Lower leg skin (tissue), 4 donors: ENCODE measurements at regions not wholly inside any gene's neighbourhood (a gene's known extent, or its start where the extent isn't known, plus 50 kb on each side); places are given as distances from the start of the nearest gene placed in this dataset.

Experiments
- DNase-seq, 2 donors: peaks; one replicate each; pipeline ENCODE4 v3.0.0-alpha.2; 2019; ENCODE audit warnings: low spot score in 2 of 2
- H3K4me3 ChIP-seq: fragments of 200-600 bp; sonication (generic); 2 replicates; pipeline ENCODE4 v1.5.1; 2017; ENCODE audit warnings: mild to moderate bottlenecking, low read depth; ENCODE audit not compliant: poor library complexity, severe bottlenecking
- CTCF ChIP-seq, 3 donors: fragments of 450-650 bp; IDR thresholded peaks; one replicate each; pipeline ENCODE4 v1.5.1; 2016; ENCODE audit warnings: antibody characterized with exemption in 3 of 3, mild to moderate bottlenecking in 3 of 3, moderate library complexity in 2 of 3
- POLR2A ChIP-seq, 2 donors: fragments of 450-650 bp; IDR thresholded peaks; one replicate each; pipeline ENCODE4 v1.6.1; 2016 to 2017; ENCODE audit warnings: antibody characterized with exemption in 2 of 2, mild to moderate bottlenecking in 1 of 2, moderate library complexity in 1 of 2
- WGBS, 2 donors: methylation state at CpG; one replicate each; pipeline ENCODE4 v1.1.5; 2018; 5-methylcytosine and 5-hydroxymethylcytosine counted together
- intact Hi-C: fragments of 100-400 bp; cut with DNase I; formaldehyde crosslinking; loops from one replicate; pipeline ENCODE4 v1.15.0; 2023; ENCODE audit warnings: low total_unique reads

GRCh38 chr16:5482256-5482655 lies 384.7 kb upstream of the EEF2KMT start:
- DNase-seq = no peak
- H3K4me3 ChIP-seq = no peak overlapping the region
- WGBS, 2 donors = 45 to 53% methylated on average over 5 of the region's 5 CpGs
- TF ChIP-seq POLR2A (IDR thresholded peaks at IDR 0.05) (no peak), CTCF (IDR thresholded peaks at IDR 0.05) (no peak)
- intact Hi-C loops = no loop called here

- no peak for DNase-seq
- H3K4me3 ChIP-seq = no peak overlapping the region
- TF ChIP-seq CTCF (IDR thresholded peaks at IDR 0.05) = no peak
- TF ChIP-seq POLR2A (IDR thresholded peaks at IDR 0.05) = no peak
- WGBS, 2 donors = 77 to 82% methylated on average over 7 of the region's 7 CpGs
- intact Hi-C loops = no loop called here
Observed at GRCh38 chr16:5480431-5481195, 383.0 kb upstream of the EEF2KMT start.

GRCh38 chr16:5479926-5480325 lies 382.3 kb upstream of the EEF2KMT start:
- no peak for TF ChIP-seq CTCF (IDR thresholded peaks at IDR 0.05)
- no peak for TF ChIP-seq POLR2A (IDR thresholded peaks at IDR 0.05)
- no peak overlapping the region for H3K4me3 ChIP-seq
- no peak for DNase-seq
- intact Hi-C loops = no loop called here
- 41 to 54% methylated on average over 3 of the region's 3 CpGs for whole genome bisulfite sequencing, 2 donors

GRCh38 chr16:5478036-5478435 lies 380.4 kb upstream of the EEF2KMT start:
- DNase-seq = no peak
- intact Hi-C loops = no loop called here
- no peak for TF ChIP-seq CTCF (IDR thresholded peaks at IDR 0.05)
- no peak for TF ChIP-seq POLR2A (IDR thresholded peaks at IDR 0.05)
- 67 to 73% methylated on average over 7 of the region's 7 CpGs for WGBS, 2 donors
- H3K4me3 ChIP-seq = no peak overlapping the region

GRCh38 chr16:5477251-5477650 lies 379.7 kb upstream of the EEF2KMT start:
- no peak overlapping the region for H3K4me3 ChIP-seq
- no peak for TF ChIP-seq POLR2A (IDR thresholded peaks at IDR 0.05)
- TF ChIP-seq CTCF (IDR thresholded peaks at IDR 0.05) = no peak
- DNase-seq = no peak
- intact Hi-C loops = no loop called here
- WGBS, 2 donors = 76 to 79% methylated on average over 6 of the region's 6 CpGs

- no peak for DNase-seq
- no peak overlapping the region for H3K4me3 ChIP-seq
- WGBS, 2 donors = 43 to 47% methylated on average over 7 of the region's 7 CpGs
- TF ChIP-seq POLR2A (IDR thresholded peaks at IDR 0.05) = no peak
- TF ChIP-seq CTCF (IDR thresholded peaks at IDR 0.05) = no peak
- intact Hi-C loops = no loop called here
Observed at GRCh38 chr16:5472552-5472951, 375.0 kb upstream of the EEF2KMT start.
